ENCODE measurements at regions not wholly inside any gene's neighbourhood (a gene's known extent, or its start where the extent isn't known, plus 50 kb on each side); places are given as distances from the start of the nearest gene placed in this dataset.
"Not testable (repeated sequence)": the region's sequence is repeated elsewhere in the genome, so short reads cannot be mapped to it uniquely, and the experiment has no call there.

GRCh38 chrY:16330032-16330758, 1549.8 kb downstream of the CDY2B start:
- TF ChIP-seq EZH2 (IDR thresholded peaks at IDR 0.05; ENCODE audit: borderline replicate concordance, low read depth, low read length, severe bottlenecking); CTCF (IDR thresholded peaks at IDR 0.05; ENCODE audit: borderline replicate concordance, extremely low read depth, low read length, poor library complexity, severe bottlenecking): not testable (repeated sequence)
